Mesendoderm (in vitro differentiated cells): ENCODE measurements at regions not wholly inside any gene's neighbourhood (a gene's known extent, or its start where the extent isn't known, plus 50 kb on each side); places are given as distances from the start of the nearest gene placed in this dataset.

Source experiments
- DNase-seq: peaks from one replicate; pipeline ENCODE4 v3.0.0; 2013
- H2AK5ac ChIP-seq: 2 replicates; pipeline ENCODE4 v1.6.1; 2013; ENCODE audit warnings: low read length, inconsistent platforms
- H2BK120ac ChIP-seq: 2 replicates; pipeline ENCODE4 v1.6.1; 2013; ENCODE audit warnings: low read depth, mild to moderate bottlenecking, low read length, moderate library complexity, mixed read lengths
- H2BK15ac ChIP-seq: replicated peaks from 2 replicates; pipeline ENCODE4 v1.6.1; 2013; ENCODE audit warnings: low read depth, mild to moderate bottlenecking, moderate library complexity
- H2BK5ac ChIP-seq: 2 replicates; pipeline ENCODE4 v1.6.1; 2013; ENCODE audit warnings: low read length, inconsistent platforms
- H3K18ac ChIP-seq: 2 replicates; pipeline ENCODE4 v1.6.1; 2013; ENCODE audit warnings: mild to moderate bottlenecking, low read length, mixed read lengths
- H3K23ac ChIP-seq: one replicate; pipeline ENCODE4 v1.6.1; 2013; ENCODE audit warnings: low read length
- H3K27ac ChIP-seq: 2 replicates; pipeline ENCODE4 v1.5.1; 2013; ENCODE audit warnings: low read depth, mild to moderate bottlenecking, inconsistent platforms, low read length, moderate library complexity
- H3K27me3 ChIP-seq: 2 replicates; pipeline ENCODE4 v1.6.1; 2013; ENCODE audit warnings: low read length, control low read depth, mild to moderate bottlenecking, inconsistent platforms; ENCODE audit not compliant: insufficient read depth, poor library complexity
- H3K36me3 ChIP-seq: 2 replicates; pipeline ENCODE4 v1.6.1; 2013; ENCODE audit warnings: low read length, inconsistent platforms; ENCODE audit not compliant: control insufficient read depth, insufficient read depth
- H3K4ac ChIP-seq: one replicate; pipeline ENCODE4 v1.6.1; 2013; ENCODE audit warnings: low read depth, mild to moderate bottlenecking, low read length, moderate library complexity
- H3K4me1 ChIP-seq: 2 replicates; pipeline ENCODE4 v1.6.1; 2013; ENCODE audit warnings: low read depth, low read length, inconsistent platforms; ENCODE audit not compliant: control insufficient read depth
- H3K4me2 ChIP-seq: 2 replicates; pipeline ENCODE4 v1.6.1; 2013; ENCODE audit warnings: low read length
- H3K4me3 ChIP-seq: 2 replicates; pipeline ENCODE4 v1.5.1; 2013; ENCODE audit warnings: mild to moderate bottlenecking, low read length
- H3K56ac ChIP-seq: one replicate; pipeline ENCODE4 v1.6.1; 2013; ENCODE audit warnings: low read length
- H3K79me1 ChIP-seq: 2 replicates; pipeline ENCODE4 v1.6.1; 2013; ENCODE audit warnings: low read length, inconsistent platforms
- H3K79me2 ChIP-seq: 2 replicates; pipeline ENCODE4 v1.6.1; 2013; ENCODE audit warnings: mild to moderate bottlenecking, low read length; ENCODE audit not compliant: control insufficient read depth, insufficient read depth
- H3K9ac ChIP-seq: 2 replicates; pipeline ENCODE4 v1.6.1; 2013; ENCODE audit warnings: low read length, inconsistent platforms
- H4K5ac ChIP-seq: one replicate; pipeline ENCODE4 v1.6.1; 2013; ENCODE audit warnings: low read length
- H4K8ac ChIP-seq: one replicate; pipeline ENCODE4 v1.6.1; 2013; ENCODE audit warnings: low read depth, mild to moderate bottlenecking, control low read depth, low read length, moderate library complexity
- WGBS: extraction: QIAGEN DNeasy Blood & Tissue Kit; methylation state at CpG from one replicate; pipeline ENCODE4 v1.1.7; 2013; ENCODE audit warnings: low lambda C conversion rate, missing lambda C conversion rate; ENCODE audit not compliant: insufficient coverage; ENCODE audit errors: extremely low coverage; 5-methylcytosine and 5-hydroxymethylcytosine counted together

DNA sequence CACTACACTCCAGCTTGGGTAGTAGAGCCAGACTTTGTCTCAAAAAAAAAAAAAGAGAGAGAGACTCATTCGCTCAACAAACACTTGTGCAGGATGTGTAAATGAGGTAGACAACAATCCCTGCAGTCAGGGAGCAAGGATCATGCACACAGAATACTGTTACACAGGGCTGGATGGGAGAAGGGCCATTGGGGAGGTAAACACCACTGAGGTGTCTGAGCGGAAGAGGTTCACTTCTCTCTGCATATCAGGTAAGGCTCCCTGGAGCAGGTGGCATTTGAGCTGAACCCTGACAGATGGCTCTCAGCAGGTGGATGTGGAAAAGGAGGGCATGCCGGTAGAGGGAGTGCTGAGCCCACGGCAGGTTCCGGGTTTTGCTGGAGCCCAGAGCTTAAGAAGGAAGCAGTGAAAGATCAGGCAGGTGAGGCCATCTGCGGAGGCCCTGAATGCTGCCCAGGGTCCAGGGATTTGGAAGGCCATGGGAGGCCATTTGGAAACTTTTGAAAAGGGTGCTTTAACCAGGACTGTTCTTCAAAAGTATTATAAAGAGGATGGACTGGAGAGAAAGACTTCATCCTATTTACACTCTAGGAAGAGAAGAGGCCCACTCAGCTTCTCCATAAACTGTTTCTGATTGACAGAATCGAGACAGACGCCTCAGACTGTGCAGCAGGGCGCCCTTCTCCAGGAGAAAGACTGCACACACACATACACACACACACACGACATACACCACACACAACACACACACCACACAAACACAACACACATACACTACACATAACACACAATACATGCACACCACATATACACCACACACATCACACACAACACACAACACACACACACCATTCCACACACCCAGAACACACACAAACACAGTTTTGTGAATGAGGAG, 199.4 kb downstream of the USP12 start:
- H3K4me1 ChIP-seq, result peaks cover 2% of the 10 kb centered on the region

GRCh38 chr13:26968431-26969341, 202.9 kb downstream of the USP12 start:
- no peaks in the 10 kb centered on the region for H3K36me3 ChIP-seq
- no peak overlapping the region for H4K8ac ChIP-seq
- H3K4ac ChIP-seq, result no peak overlapping the region
- H3K79me1 ChIP-seq, result no peaks in the 10 kb centered on the region
- peaks cover 2% of the 10 kb centered on the region for H3K4me1 ChIP-seq
- no peak overlapping the region for H3K56ac ChIP-seq
- no peak overlapping the region for H3K4me2 ChIP-seq
- H3K4me3 ChIP-seq, result no peak overlapping the region
- no peak overlapping the region for H2AK5ac ChIP-seq
- H2BK120ac ChIP-seq, result no peak overlapping the region
- no peaks in the 10 kb centered on the region for H3K79me2 ChIP-seq
- no CpG with 5 or more reads among the region's 22 CpGs for WGBS
- no peak overlapping the region for H3K9ac ChIP-seq
- H3K18ac ChIP-seq, result no peak overlapping the region
- H3K23ac ChIP-seq, result no peak overlapping the region
- peak; percentile 38 for DNase-seq
- no peak overlapping the region for H4K5ac ChIP-seq
- no peaks in the 10 kb centered on the region for H3K27me3 ChIP-seq
- no peak overlapping the region for H2BK5ac ChIP-seq
- no peak overlapping the region for H2BK15ac ChIP-seq
- no peak overlapping the region for H3K27ac ChIP-seq

More for the DNA sequence above, 199.4 kb downstream of the USP12 start:
- Histone ChIP-seq H3K79me2 (no peaks in the 10 kb centered on the region), H3K27ac (no peak overlapping the region), H4K8ac (no peak overlapping the region), H3K4me3 (no peak overlapping the region), H3K23ac (no peak overlapping the region), H2BK120ac (no peak overlapping the region), H3K56ac (no peak overlapping the region), H3K4ac (no peak overlapping the region), H3K9ac (no peak overlapping the region), H3K36me3 (no peaks in the 10 kb centered on the region), H2AK5ac (no peak overlapping the region), H3K4me2 (no peak overlapping the region), H3K79me1 (no peaks in the 10 kb centered on the region), H2BK5ac (no peak overlapping the region), H2BK15ac (no peak overlapping the region), H3K18ac (no peak overlapping the region), H3K27me3 (no peaks in the 10 kb centered on the region), H4K5ac (no peak overlapping the region)
- no CpG with 5 or more reads among the region's 10 CpGs for WGBS
- DNase-seq, result peak; percentile 84

DNA sequence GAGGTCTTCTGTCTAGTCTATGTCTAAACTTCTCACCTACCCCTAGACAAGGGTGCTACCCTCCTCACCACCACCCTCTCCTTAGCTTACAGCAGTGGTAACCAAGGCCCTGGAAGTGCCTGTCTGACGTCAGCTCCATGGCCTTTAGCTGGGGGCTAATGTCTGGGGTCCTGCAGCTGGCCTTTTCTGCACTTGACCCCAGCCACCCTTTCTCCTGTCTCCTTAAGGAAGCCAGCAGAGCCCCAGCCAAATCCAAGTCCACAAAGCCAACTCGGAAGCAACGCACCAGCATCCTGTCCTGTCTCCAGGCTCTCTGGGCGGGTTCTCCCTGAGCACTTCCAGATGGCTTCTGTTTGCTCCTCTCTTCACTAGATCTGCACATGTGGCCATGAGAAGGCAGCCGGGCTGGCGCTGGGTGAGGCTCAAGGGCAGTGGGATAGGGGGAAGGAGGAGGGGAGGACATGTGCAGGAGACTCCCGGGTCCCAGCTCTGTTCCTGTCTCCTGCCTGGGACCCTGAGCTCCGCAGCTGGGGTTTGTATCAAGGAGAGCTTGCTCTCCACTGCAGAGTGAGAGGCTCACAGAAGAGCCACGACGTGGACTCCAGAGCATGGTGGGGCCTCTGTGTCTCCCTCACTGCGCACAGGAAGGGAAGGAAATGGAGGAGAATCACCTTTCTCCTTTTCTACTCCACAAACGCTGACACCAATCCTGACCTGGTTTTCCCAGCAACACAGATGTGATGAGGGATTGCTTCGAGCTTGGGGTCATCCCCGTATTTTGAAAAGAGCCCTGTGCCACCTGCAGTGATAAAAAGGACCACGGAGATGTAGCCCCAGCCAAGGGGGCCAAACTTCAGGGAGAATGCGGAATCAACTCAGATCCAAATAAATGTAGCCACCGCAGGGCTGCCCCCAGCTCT, 204.2 kb downstream of the USP12 start:
- Histone ChIP-seq H2BK120ac (no peak overlapping the region), H2AK5ac (no peak overlapping the region), H4K8ac (no peak overlapping the region), H3K4ac (no peak overlapping the region), H3K4me3 (no peak overlapping the region), H3K4me1 (peaks cover 2% of the 10 kb centered on the region), H3K9ac (no peak overlapping the region), H3K79me2 (no peaks in the 10 kb centered on the region), H3K18ac (no peak overlapping the region), H3K36me3 (no peaks in the 10 kb centered on the region), H3K23ac (no peak overlapping the region), H3K27me3 (no peaks in the 10 kb centered on the region), H4K5ac (no peak overlapping the region), H3K56ac (no peak overlapping the region), H3K27ac (no peak overlapping the region), H3K79me1 (no peaks in the 10 kb centered on the region), H2BK15ac (no peak overlapping the region), H2BK5ac (no peak overlapping the region), H3K4me2 (no peak overlapping the region)
- no CpG with 5 or more reads among the region's 17 CpGs for WGBS
- DNase-seq, result no peak

DNA sequence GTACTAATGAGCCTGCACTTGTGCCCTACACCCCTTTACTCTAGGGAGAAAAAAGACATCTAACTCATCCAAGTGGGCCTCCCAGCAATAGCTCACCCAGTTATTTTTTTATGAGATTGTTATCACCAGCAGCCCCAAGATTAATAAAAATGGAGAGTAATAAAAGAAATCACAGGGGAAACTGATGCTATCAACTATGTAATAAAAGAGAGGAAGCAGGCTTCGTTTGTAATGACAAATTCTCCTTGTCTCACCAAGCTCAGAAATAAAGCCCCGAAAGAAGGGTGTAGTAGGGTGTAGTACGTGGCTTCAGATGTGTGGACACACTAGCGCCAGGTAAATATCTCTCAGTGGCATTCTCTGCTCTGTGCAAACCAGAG, 204.9 kb downstream of the USP12 start:
- WGBS, result no CpG with 5 or more reads among the region's 4 CpGs
- no peaks in the 10 kb centered on the region for H3K79me2 ChIP-seq
- H3K4me2 ChIP-seq, result no peak overlapping the region
- no peak overlapping the region for H3K23ac ChIP-seq
- H3K4me1 ChIP-seq, result peaks cover 2% of the 10 kb centered on the region
- H3K9ac ChIP-seq, result no peak overlapping the region
- H2AK5ac ChIP-seq, result no peak overlapping the region
- no peaks in the 10 kb centered on the region for H3K79me1 ChIP-seq
- H4K5ac ChIP-seq, result no peak overlapping the region
- H2BK5ac ChIP-seq, result no peak overlapping the region
- no peak overlapping the region for H4K8ac ChIP-seq
- no peak overlapping the region for H3K27ac ChIP-seq
- H3K4me3 ChIP-seq, result no peak overlapping the region
- H2BK15ac ChIP-seq, result no peak overlapping the region
- DNase-seq, result no peak
- no peak overlapping the region for H3K4ac ChIP-seq
- H3K27me3 ChIP-seq, result no peaks in the 10 kb centered on the region
- no peak overlapping the region for H2BK120ac ChIP-seq
- H3K18ac ChIP-seq, result no peak overlapping the region
- no peak overlapping the region for H3K56ac ChIP-seq
- no peaks in the 10 kb centered on the region for H3K36me3 ChIP-seq

DNA sequence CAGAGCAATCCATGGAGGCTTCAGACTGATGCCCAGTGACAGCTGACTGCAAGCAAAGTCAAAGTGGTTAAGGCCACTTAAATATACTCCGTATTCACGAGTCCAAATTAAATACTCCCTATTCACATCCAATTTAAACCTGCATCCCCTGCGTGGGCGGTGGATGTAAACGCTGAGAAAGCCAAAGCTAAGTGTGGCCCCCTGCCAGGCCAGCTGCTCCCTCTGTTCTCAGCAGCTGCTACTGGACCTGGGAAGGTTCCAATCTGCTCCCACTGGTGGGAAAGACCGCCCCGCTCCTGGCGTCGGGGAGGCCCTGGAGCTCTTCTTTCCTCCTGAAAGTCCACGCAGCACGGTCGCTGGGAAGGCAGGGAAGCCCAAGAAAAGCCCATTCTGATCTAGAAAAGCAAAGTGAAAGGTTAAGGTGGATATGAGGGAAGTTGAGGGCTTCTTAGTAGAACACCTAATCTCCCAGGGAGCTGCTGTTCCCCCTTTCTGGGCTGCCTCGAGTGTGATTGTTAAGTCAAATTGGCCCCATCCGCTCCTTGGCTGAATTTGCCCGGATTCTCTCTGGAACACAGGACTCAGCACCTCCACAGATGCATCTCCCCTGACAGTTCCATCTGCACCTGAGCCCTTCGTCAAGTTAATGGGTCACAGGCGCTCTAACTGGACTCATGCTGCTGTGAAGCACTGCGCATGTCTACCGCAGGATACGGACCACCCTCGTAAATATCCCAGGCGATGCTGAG, 205.5 kb downstream of the USP12 start:
- Histone ChIP-seq H2AK5ac (no peak overlapping the region), H3K27me3 (no peaks in the 10 kb centered on the region), H2BK5ac (no peak overlapping the region), H3K79me1 (no peaks in the 10 kb centered on the region), H3K4ac (no peak overlapping the region), H3K9ac (no peak overlapping the region), H3K4me2 (no peak overlapping the region), H3K23ac (no peak overlapping the region), H3K56ac (no peak overlapping the region), H3K4me1 (peaks cover 2% of the 10 kb centered on the region), H3K36me3 (no peaks in the 10 kb centered on the region), H3K18ac (no peak overlapping the region), H2BK15ac (no peak overlapping the region), H3K4me3 (no peak overlapping the region), H3K27ac (no peak overlapping the region), H4K8ac (no peak overlapping the region), H4K5ac (no peak overlapping the region), H3K79me2 (no peaks in the 10 kb centered on the region), H2BK120ac (no peak overlapping the region)
- DNase-seq, result no peak
- WGBS, result no CpG with 5 or more reads among the region's 22 CpGs
